ENCODE measurements at regions not wholly inside any gene's neighbourhood (a gene's known extent, or its start where the extent isn't known, plus 50 kb on each side); places are given as distances from the start of the nearest gene placed in this dataset.

- no peak overlapping the region for H3K9ac ChIP-seq (ENCODE audit: low read length)
- no peaks in the 10 kb centered on the region for H3K9me3 ChIP-seq (ENCODE audit: low read length)
- no peaks in the 10 kb centered on the region for H3K27me3 ChIP-seq (ENCODE audit: control insufficient read depth in 1 of 2, insufficient read depth in 2 of 2, low read length in 2 of 2)
Measured at GRCh38 chr5:130974021-130974683, 190.9 kb downstream of the HINT1 start.

GRCh38 chr5:130966990-130967525 lies 198.0 kb downstream of the HINT1 start:
- Histone ChIP-seq H3K4me3 (ENCODE audit: low read depth in 1 of 2, low read length in 2 of 2) (no peak overlapping the region), H3K27ac (ENCODE audit: low read depth, low read length) (no peak overlapping the region), H3K36me3 (ENCODE audit: insufficient read depth, low read length) (no peaks in the 10 kb centered on the region), H3K9ac (ENCODE audit: low read length) (no peak overlapping the region), H3K9me3 (ENCODE audit: low read length) (no peaks in the 10 kb centered on the region), H3K4me1 (ENCODE audit: insufficient read depth, low read length) (peaks cover 6% of the 10 kb centered on the region), H3K27me3 (ENCODE audit: control insufficient read depth in 1 of 2, insufficient read depth in 2 of 2, low read length in 2 of 2) (no peaks in the 10 kb centered on the region)

More at GRCh38 chr5:130974021-130974683, 190.9 kb downstream of the HINT1 start:
- Histone ChIP-seq H3K4me1 (ENCODE audit: insufficient read depth, low read length) (no peaks in the 10 kb centered on the region), H3K36me3 (ENCODE audit: insufficient read depth, low read length) (no peaks in the 10 kb centered on the region), H3K4me3 (ENCODE audit: low read depth in 1 of 2, low read length in 2 of 2) (no peak overlapping the region), H3K27ac (ENCODE audit: low read depth, low read length) (no peak overlapping the region)

- Histone ChIP-seq H3K4me3 (ENCODE audit: low read depth in 1 of 2, low read length in 2 of 2) (no peak overlapping the region), H3K9me3 (ENCODE audit: low read length) (no peaks in the 10 kb centered on the region), H3K4me1 (ENCODE audit: insufficient read depth, low read length) (peaks cover 6% of the 10 kb centered on the region), H3K27me3 (ENCODE audit: control insufficient read depth in 1 of 2, insufficient read depth in 2 of 2, low read length in 2 of 2) (no peaks in the 10 kb centered on the region), H3K36me3 (ENCODE audit: insufficient read depth, low read length) (no peaks in the 10 kb centered on the region), H3K9ac (ENCODE audit: low read length) (no peak overlapping the region), H3K27ac (ENCODE audit: low read depth, low read length) (no peak overlapping the region)
Measured at GRCh38 chr5:130965920-130966319, 199.1 kb downstream of the HINT1 start.

GRCh38 chr5:130965360-130965759 lies 199.7 kb downstream of the HINT1 start:
- Histone ChIP-seq H3K27ac (ENCODE audit: low read depth, low read length) (no peak overlapping the region), H3K36me3 (ENCODE audit: insufficient read depth, low read length) (no peaks in the 10 kb centered on the region), H3K9ac (ENCODE audit: low read length) (no peak overlapping the region), H3K9me3 (ENCODE audit: low read length) (no peaks in the 10 kb centered on the region), H3K4me3 (ENCODE audit: low read depth in 1 of 2, low read length in 2 of 2) (no peak overlapping the region), H3K4me1 (ENCODE audit: insufficient read depth, low read length) (peaks cover 6% of the 10 kb centered on the region), H3K27me3 (ENCODE audit: control insufficient read depth in 1 of 2, insufficient read depth in 2 of 2, low read length in 2 of 2) (no peaks in the 10 kb centered on the region)

GRCh38 chr5:130964231-130965202 lies 200.5 kb downstream of the HINT1 start:
- no peaks in the 10 kb centered on the region for H3K36me3 ChIP-seq (ENCODE audit: insufficient read depth, low read length)
- no peak overlapping the region for H3K9ac ChIP-seq (ENCODE audit: low read length)
- H3K27ac ChIP-seq (ENCODE audit: low read depth, low read length): no peak overlapping the region
- H3K27me3 ChIP-seq (ENCODE audit: control insufficient read depth in 1 of 2, insufficient read depth in 2 of 2, low read length in 2 of 2): no peaks in the 10 kb centered on the region
- H3K4me3 ChIP-seq (ENCODE audit: low read depth in 1 of 2, low read length in 2 of 2): no peak overlapping the region
- no peaks in the 10 kb centered on the region for H3K9me3 ChIP-seq (ENCODE audit: low read length)
- peaks cover 6% of the 10 kb centered on the region for H3K4me1 ChIP-seq (ENCODE audit: insufficient read depth, low read length)

- Histone ChIP-seq H3K27me3 (ENCODE audit: control insufficient read depth in 1 of 2, insufficient read depth in 2 of 2, low read length in 2 of 2) (no peaks in the 10 kb centered on the region), H3K4me1 (ENCODE audit: insufficient read depth, low read length) (peaks cover 6% of the 10 kb centered on the region), H3K27ac (ENCODE audit: low read depth, low read length) (no peak overlapping the region), H3K4me3 (ENCODE audit: low read depth in 1 of 2, low read length in 2 of 2) (no peak overlapping the region), H3K36me3 (ENCODE audit: insufficient read depth, low read length) (no peaks in the 10 kb centered on the region), H3K9ac (ENCODE audit: low read length) (no peak overlapping the region), H3K9me3 (ENCODE audit: low read length) (no peaks in the 10 kb centered on the region)
Measured at GRCh38 chr5:130963798-130964197, 201.3 kb downstream of the HINT1 start.

GRCh38 chr5:130957151-130957550 lies 207.9 kb downstream of the HINT1 start:
- H3K9ac ChIP-seq (ENCODE audit: low read length): no peak overlapping the region
- H3K27me3 ChIP-seq (ENCODE audit: control insufficient read depth in 1 of 2, insufficient read depth in 2 of 2, low read length in 2 of 2): no peaks in the 10 kb centered on the region
- no peak overlapping the region for H3K4me3 ChIP-seq (ENCODE audit: low read depth in 1 of 2, low read length in 2 of 2)
- no peaks in the 10 kb centered on the region for H3K4me1 ChIP-seq (ENCODE audit: insufficient read depth, low read length)
- H3K36me3 ChIP-seq (ENCODE audit: insufficient read depth, low read length): no peaks in the 10 kb centered on the region
- no peaks in the 10 kb centered on the region for H3K9me3 ChIP-seq (ENCODE audit: low read length)
- H3K27ac ChIP-seq (ENCODE audit: low read depth, low read length): no peak overlapping the region

GRCh38 chr5:130955041-130955440 lies 210.0 kb downstream of the HINT1 start:
- H3K4me1 ChIP-seq (ENCODE audit: insufficient read depth, low read length): no peaks in the 10 kb centered on the region

GRCh38 chr5:130954336-130954735 lies 210.7 kb downstream of the HINT1 start:
- H3K4me3 ChIP-seq (ENCODE audit: low read depth in 1 of 2, low read length in 2 of 2): no peak overlapping the region
- no peak overlapping the region for H3K9ac ChIP-seq (ENCODE audit: low read length)
- H3K36me3 ChIP-seq (ENCODE audit: insufficient read depth, low read length): no peaks in the 10 kb centered on the region
- H3K27ac ChIP-seq (ENCODE audit: low read depth, low read length): no peak overlapping the region
- H3K9me3 ChIP-seq (ENCODE audit: low read length): no peaks in the 10 kb centered on the region
- no peaks in the 10 kb centered on the region for H3K4me1 ChIP-seq (ENCODE audit: insufficient read depth, low read length)
- no peaks in the 10 kb centered on the region for H3K27me3 ChIP-seq (ENCODE audit: control insufficient read depth in 1 of 2, insufficient read depth in 2 of 2, low read length in 2 of 2)

More at GRCh38 chr5:130955041-130955440, 210.0 kb downstream of the HINT1 start:
- Histone ChIP-seq H3K9me3 (ENCODE audit: low read length) (no peaks in the 10 kb centered on the region), H3K4me3 (ENCODE audit: low read depth in 1 of 2, low read length in 2 of 2) (no peak overlapping the region), H3K27me3 (ENCODE audit: control insufficient read depth in 1 of 2, insufficient read depth in 2 of 2, low read length in 2 of 2) (no peaks in the 10 kb centered on the region), H3K36me3 (ENCODE audit: insufficient read depth, low read length) (no peaks in the 10 kb centered on the region), H3K27ac (ENCODE audit: low read depth, low read length) (no peak overlapping the region), H3K9ac (ENCODE audit: low read length) (no peak overlapping the region)

GRCh38 chr5:130939059-130939458 lies 226.0 kb downstream of the HINT1 start:
- H3K27me3 ChIP-seq (ENCODE audit: control insufficient read depth in 1 of 2, insufficient read depth in 2 of 2, low read length in 2 of 2): no peaks in the 10 kb centered on the region
- H3K36me3 ChIP-seq (ENCODE audit: insufficient read depth, low read length): no peaks in the 10 kb centered on the region
- H3K4me3 ChIP-seq (ENCODE audit: low read depth in 1 of 2, low read length in 2 of 2): no peak overlapping the region
- no peaks in the 10 kb centered on the region for H3K4me1 ChIP-seq (ENCODE audit: insufficient read depth, low read length)
- H3K9me3 ChIP-seq (ENCODE audit: low read length): no peaks in the 10 kb centered on the region
- no peak overlapping the region for H3K9ac ChIP-seq (ENCODE audit: low read length)
- H3K27ac ChIP-seq (ENCODE audit: low read depth, low read length): no peak overlapping the region

- Histone ChIP-seq H3K4me1 (ENCODE audit: insufficient read depth, low read length) (no peaks in the 10 kb centered on the region), H3K27me3 (ENCODE audit: control insufficient read depth in 1 of 2, insufficient read depth in 2 of 2, low read length in 2 of 2) (no peaks in the 10 kb centered on the region), H3K36me3 (ENCODE audit: insufficient read depth, low read length) (no peaks in the 10 kb centered on the region), H3K27ac (ENCODE audit: low read depth, low read length) (no peak overlapping the region), H3K4me3 (ENCODE audit: low read depth in 1 of 2, low read length in 2 of 2) (no peak overlapping the region), H3K9me3 (ENCODE audit: low read length) (no peaks in the 10 kb centered on the region), H3K9ac (ENCODE audit: low read length) (no peak overlapping the region)
Measured at GRCh38 chr5:130937046-130937445, 228.0 kb downstream of the HINT1 start.

Data from muscle layer of colon (tissue), 2 donors.